ENCODE measurements at regions not wholly inside any gene's neighbourhood (a gene's known extent, or its start where the extent isn't known, plus 50 kb on each side); places are given as distances from the start of the nearest gene placed in this dataset.

- FAIRE-seq (no peak), DNase-seq (ENCODE audit: low spot score in 2 of 2) (no peak)
Observed at GRCh38 chr13:77429320-77430142, 102.6 kb upstream of the MYCBP2 start.

GRCh38 chr13:77425705-77426104, 98.8 kb upstream of the MYCBP2 start:
- no peak for DNase-seq (ENCODE audit: low spot score in 2 of 2)
- FAIRE-seq, result no peak

- FAIRE-seq, result no peak
- no peak for DNase-seq (ENCODE audit: low spot score in 2 of 2)
Observed at GRCh38 chr13:77423296-77423695, 96.4 kb upstream of the MYCBP2 start.

GRCh38 chr13:77422724-77423123, 95.8 kb upstream of the MYCBP2 start:
- FAIRE-seq (no peak), DNase-seq (ENCODE audit: low spot score in 2 of 2) (no peak)

GRCh38 chr13:77417897-77418296, 91.0 kb upstream of the MYCBP2 start:
- FAIRE-seq, result no peak
- no peak for DNase-seq (ENCODE audit: low spot score in 2 of 2)

- FAIRE-seq, result no peak
- DNase-seq (ENCODE audit: low spot score in 2 of 2), result no peak
Observed at GRCh38 chr13:77416666-77417212, 89.8 kb upstream of the MYCBP2 start.

GRCh38 chr13:77415253-77416071, 88.6 kb upstream of the MYCBP2 start:
- no peak for DNase-seq (ENCODE audit: low spot score in 2 of 2)
- no peak for FAIRE-seq

GRCh38 chr13:77412860-77413259, 86.0 kb upstream of the MYCBP2 start:
- DNase-seq (ENCODE audit: low spot score in 2 of 2), result no peak

GRCh38 chr13:77412116-77412635, 85.3 kb upstream of the MYCBP2 start:
- FAIRE-seq, result no peak
- no peak for DNase-seq (ENCODE audit: low spot score in 2 of 2)

More at GRCh38 chr13:77412860-77413259, 86.0 kb upstream of the MYCBP2 start:
- FAIRE-seq, result no peak

GRCh38 chr13:77409412-77409811, 82.5 kb upstream of the MYCBP2 start:
- DNase-seq (ENCODE audit: low spot score in 2 of 2) (no peak), FAIRE-seq (no peak)

GRCh38 chr13:77406644-77407440, 79.9 kb upstream of the MYCBP2 start:
- DNase-seq (ENCODE audit: low spot score in 2 of 2), result no peak
- FAIRE-seq, result no peak

GRCh38 chr13:77398825-77399620, 72.1 kb upstream of the MYCBP2 start:
- DNase-seq (ENCODE audit: low spot score in 2 of 2) (no peak), FAIRE-seq (no peak)

- FAIRE-seq, result no peak
- no peak for DNase-seq (ENCODE audit: low spot score in 2 of 2)
Observed at GRCh38 chr13:77397636-77398035, 70.7 kb upstream of the MYCBP2 start.

GRCh38 chr13:77391475-77391874, 64.6 kb upstream of the MYCBP2 start:
- no peak for FAIRE-seq
- no peak for DNase-seq (ENCODE audit: low spot score in 2 of 2)

- DNase-seq (ENCODE audit: low spot score in 2 of 2) (no peak), FAIRE-seq (no peak)
Observed at GRCh38 chr13:77390391-77390790, 63.5 kb upstream of the MYCBP2 start.

- no peak for FAIRE-seq
- DNase-seq (ENCODE audit: low spot score in 2 of 2), result no peak
Observed at GRCh38 chr13:77389625-77390000, 62.7 kb upstream of the MYCBP2 start.

GRCh38 chr13:77388944-77389624, 62.2 kb upstream of the MYCBP2 start:
- no peak for FAIRE-seq
- no peak for DNase-seq (ENCODE audit: low spot score in 2 of 2)

GRCh38 chr13:77387607-77388200, 60.8 kb upstream of the MYCBP2 start:
- FAIRE-seq, result no peak
- DNase-seq (ENCODE audit: low spot score in 2 of 2), result no peak

Data from frontal cortex (tissue), 3 donors.